C4-2B (cell line): ENCODE measurements at regions not wholly inside any gene's neighbourhood (a gene's known extent, or its start where the extent isn't known, plus 50 kb on each side); places are given as distances from the start of the nearest gene placed in this dataset.

Experiments used
- ZFX ChIP-seq: fragments of 450-650 bp; IDR thresholded peaks from 2 replicates; pipeline ENCODE4 v1.6.1; 2017
- TF ChIP-seq, protein P1 (sequence below): fragments of 450-650 bp; conservative IDR thresholded peaks from 2 replicates; pipeline ENCODE4 v1.5.1; 2017; ENCODE audit warnings: mild to moderate bottlenecking

DNA sequence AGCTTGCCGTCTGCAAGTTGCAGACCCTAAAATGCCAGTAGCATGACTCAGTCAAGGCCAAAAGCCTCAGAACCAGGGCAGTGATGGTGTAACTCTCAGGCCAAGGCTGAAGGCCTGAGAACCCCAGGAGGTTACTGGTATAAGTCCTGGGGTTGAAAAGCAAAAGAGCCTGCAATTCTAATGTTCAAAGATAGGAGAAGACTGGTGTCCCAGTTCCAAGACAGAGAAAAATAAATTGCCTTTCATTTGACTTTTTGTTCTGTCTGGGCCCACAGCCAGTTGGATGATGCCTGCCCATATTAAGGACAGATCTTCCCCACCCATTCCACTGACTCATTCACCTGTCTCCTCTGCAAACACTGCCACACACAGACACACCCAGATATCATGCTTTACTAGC lies 673.2 kb downstream of the CDH18 start:
- TF ChIP-seq, protein P1, sequence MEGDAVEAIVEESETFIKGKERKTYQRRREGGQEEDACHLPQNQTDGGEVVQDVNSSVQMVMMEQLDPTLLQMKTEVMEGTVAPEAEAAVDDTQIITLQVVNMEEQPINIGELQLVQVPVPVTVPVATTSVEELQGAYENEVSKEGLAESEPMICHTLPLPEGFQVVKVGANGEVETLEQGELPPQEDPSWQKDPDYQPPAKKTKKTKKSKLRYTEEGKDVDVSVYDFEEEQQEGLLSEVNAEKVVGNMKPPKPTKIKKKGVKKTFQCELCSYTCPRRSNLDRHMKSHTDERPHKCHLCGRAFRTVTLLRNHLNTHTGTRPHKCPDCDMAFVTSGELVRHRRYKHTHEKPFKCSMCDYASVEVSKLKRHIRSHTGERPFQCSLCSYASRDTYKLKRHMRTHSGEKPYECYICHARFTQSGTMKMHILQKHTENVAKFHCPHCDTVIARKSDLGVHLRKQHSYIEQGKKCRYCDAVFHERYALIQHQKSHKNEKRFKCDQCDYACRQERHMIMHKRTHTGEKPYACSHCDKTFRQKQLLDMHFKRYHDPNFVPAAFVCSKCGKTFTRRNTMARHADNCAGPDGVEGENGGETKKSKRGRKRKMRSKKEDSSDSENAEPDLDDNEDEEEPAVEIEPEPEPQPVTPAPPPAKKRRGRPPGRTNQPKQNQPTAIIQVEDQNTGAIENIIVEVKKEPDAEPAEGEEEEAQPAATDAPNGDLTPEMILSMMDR, result no peak; the same call in 1 of the 2 replicates
- TF ChIP-seq ZFX, result no peak
